NAMALWA (cell line): ENCODE measurements at regions not wholly inside any gene's neighbourhood (a gene's known extent, or its start where the extent isn't known, plus 50 kb on each side); places are given as distances from the start of the nearest gene placed in this dataset.

Source experiments
- DNase-seq: peaks from one replicate; pipeline ENCODE4 v3.0.0-alpha.2; 2015; ENCODE audit warnings: low spot score

- DNase-seq = no peak
Measured at GRCh38 chr2:223701761-223702160, 99.6 kb upstream of the SCG2 start.

DNA sequence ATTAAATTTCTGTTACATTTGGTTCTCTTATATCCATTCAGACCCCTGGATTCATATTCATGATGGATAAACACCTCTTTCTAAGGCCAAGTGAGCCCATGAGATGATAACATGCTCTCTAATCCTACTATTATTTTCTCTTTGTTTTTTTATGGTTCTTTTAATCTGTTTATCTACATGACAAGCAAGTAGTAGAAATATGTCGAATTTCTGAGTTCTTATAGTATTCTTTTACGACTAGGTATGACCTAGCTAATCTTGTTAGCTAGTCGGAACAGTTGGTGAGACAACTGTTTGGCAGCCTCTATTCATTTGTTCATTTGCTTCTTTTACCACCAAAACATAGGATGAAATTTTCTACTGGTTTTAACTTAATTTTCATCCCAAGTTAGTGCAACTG lies 98.1 kb upstream of the SCG2 start:
- no peak for DNase-seq

DNA sequence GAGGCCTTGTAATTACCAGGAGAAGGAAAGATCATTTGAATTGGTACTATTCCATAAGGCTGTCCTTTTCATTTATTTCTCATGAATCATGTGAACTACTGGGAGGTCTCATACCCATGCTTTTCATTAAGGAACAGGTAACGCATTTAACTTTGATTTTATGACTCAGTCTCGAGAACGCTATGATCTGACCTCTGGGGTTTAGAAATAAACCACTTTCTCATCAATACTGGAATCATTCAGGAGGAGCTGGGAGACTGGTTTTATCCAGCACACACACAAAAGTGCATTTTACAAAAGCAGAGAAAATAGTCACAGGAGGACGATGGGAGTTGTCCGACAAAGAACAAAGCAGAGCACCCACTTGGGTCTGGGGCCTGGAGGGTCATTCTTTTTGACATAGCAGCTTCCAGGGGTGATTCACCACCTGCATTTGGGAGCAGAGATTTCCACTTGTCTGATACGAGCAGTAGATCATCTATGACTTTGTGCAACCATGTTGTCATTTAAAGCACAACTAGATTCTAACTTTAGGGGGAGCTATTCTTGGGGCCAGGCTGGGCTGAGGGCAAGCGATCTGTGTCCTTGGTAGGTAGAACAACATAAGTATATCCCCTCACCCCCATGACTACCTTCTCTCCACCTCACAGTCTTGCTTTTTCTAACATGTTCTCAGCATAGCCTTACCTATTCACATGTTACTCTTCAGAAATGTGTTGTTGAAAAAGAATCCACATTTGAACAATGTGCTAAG lies 95.9 kb upstream of the SCG2 start:
- no peak for DNase-seq

GRCh38 chr2:223697316-223697891 lies 95.2 kb upstream of the SCG2 start:
- no peak for DNase-seq

DNA sequence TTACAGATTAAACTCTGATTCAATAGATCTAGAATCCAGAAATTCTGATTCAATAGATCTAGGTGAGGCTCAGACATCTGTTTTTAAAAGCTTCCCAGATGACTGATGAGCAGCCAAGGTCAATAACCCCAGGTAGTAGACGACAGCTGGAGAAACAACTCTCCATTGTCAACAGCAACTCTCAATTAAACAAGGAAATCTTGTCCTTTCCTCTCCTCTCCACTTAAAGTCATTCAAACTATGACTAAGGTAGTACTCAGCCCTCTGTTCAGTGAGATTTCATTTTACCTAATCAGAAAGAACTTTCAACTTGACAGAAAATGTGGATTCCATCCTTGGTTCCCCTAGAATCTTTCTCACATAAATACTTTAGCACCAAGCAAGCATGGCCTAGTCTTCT lies 94.6 kb upstream of the SCG2 start:
- no peak for DNase-seq

DNA sequence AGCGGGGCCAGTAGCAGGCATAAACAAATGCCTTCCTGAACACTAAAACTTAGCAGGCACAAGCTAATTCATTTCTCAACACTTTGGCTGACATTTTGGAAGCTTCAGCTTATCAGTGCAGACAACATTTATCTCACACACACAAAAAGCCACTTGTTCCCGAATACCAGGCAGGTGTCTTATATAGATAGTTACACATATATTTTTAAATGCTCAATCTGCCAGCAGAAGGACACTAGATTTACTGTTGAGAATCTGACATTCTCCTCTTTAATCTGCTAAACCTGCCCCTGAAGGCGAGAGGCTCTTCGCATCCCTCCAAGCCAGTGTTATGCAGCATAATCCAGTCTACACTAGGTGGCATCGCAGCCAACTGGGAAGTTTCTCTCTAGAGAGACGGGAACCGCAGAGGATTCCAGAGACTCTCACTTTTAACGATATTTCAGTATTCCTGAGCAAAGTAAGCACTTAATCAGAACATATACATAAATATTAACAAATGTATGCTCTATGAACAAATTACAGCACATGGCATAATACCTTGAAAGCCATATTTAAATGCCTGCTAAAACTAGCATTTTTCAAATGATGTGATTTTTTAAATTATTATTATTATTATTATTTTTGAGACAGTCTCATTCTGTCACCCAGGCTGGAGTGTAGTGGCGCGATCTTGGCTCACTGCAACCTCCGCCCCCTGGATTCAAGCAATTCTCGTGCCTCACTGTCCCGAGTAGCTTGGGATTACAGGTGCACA lies 90.2 kb upstream of the SCG2 start:
- DNase-seq = peak; percentile 28

GRCh38 chr2:223688094-223688835 lies 86.1 kb upstream of the SCG2 start:
- no peak for DNase-seq

- no peak for DNase-seq
Measured at GRCh38 chr2:223681125-223681524, 79.0 kb upstream of the SCG2 start.

DNA sequence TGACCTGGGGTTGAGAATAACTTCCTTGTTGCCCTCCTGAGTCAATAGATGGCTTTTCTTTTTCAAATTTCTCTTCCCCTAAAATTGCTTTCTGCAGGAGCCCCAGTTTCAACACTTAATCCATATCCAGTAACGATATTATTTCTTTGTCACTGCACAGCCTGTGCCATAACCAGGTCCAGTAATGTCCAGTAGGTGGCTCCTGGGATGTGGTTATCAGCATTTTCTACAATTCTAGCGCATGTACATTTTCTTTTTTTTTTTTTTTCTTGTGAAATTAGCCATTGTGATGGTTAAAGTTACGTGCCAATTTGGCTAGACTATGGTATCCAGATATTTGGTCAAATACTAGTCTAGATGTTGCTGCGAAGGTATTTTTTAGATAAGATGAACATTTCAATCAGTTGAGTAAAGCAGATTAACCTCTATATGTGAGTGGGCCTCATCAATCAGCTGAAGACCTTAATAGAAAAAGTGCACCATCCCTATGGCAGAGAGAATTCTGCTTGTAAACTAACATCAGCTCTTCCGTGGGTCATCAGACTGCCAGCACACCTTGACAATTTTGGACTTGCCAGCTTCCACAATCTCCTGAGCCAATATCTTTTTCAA lies 72.9 kb upstream of the SCG2 start:
- peak; percentile 9 for DNase-seq

DNA sequence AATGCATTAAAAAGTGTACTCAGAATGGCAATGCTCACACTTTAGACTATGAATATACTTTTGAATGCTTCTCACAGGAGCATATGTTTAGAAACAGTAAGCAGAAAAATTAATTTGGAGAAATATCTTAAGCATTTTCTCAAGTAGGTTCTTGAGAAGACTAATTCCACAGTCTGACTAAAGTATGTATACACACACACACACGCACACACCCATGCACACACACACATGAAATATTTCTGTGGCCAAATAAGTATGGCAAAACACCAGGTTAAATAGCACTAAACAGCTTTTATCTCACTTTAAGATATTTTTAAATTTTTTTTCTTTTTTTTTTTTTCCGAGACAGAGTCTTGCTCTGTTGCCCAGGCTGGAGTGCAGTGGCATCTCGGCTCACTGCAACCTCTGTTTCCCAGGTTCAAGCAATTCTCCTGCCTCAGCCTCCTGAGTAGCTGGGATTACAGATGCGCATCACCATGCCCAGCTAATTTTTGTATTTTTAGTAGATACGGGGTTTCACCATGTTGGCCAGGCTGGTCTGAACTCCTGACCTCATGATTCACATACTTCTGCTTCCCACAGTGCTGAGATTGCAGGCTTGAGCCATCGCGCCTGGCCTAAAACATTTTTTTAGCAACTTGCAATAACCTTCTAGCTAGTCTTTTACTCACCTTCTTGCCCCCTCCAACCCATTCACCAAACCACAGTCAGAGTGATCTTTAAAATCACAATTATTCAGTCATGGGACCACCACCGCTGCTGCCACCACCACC lies 67.5 kb upstream of the SCG2 start:
- no peak for DNase-seq

- no peak for DNase-seq
Measured at GRCh38 chr2:223668302-223668998, 66.3 kb upstream of the SCG2 start.

GRCh38 chr2:223654384-223654915 lies 52.3 kb upstream of the SCG2 start:
- DNase-seq = no peak

- no peak for DNase-seq
Measured at GRCh38 chr2:223652902-223653301, 50.7 kb upstream of the SCG2 start.

DNA sequence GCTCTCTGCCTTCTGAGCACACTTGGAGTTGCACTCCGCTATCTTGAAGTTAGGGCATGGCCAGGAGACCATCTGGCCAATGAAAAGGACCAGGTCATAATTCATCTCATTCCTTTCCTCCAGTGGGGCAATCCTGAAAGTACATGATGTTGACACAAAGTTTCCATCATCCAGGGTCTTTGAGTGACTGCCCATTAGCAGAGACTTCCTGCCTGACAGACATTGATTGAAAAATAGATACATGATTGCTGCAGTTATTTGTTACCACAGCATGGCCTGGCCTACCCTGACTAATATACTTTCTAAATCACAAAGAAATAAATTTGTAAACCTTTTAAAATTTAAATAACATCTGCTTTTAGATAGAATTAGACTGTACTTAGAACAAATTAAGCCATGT lies 50.0 kb upstream of the SCG2 start:
- no peak for DNase-seq
